ENCODE measurements at regions not wholly inside any gene's neighbourhood (a gene's known extent, or its start where the extent isn't known, plus 50 kb on each side); places are given as distances from the start of the nearest gene placed in this dataset.

DNA sequence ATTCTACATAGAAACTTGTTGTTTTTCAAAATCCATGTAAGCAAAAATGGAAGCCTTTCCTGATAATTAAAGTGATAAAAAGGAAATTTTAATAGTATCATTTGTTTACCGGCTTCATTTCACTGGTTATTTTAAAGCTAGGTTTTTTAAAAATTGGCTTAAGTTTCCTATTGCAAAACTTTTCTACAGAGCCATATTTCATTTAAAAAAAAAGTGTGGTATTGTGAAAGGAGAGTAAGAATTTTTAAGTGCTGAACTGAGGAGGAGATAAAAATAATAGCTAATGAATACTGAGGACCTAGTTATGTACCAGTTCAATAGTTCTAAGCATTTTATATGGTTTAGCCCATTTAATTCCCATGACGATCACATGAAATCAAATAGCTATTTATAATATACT, 172.2 kb upstream of the COL1A2 start:
- TF ChIP-seq CTCF (IDR thresholded peaks at IDR 0.05; ENCODE audit: control extremely low read depth in 1 of 3, insufficient read depth in 1 of 3, low read depth in 1 of 3, low read length in 3 of 3) (no peak), HDAC2 (IDR thresholded peaks at IDR 0.05; ENCODE audit: borderline replicate concordance in 1 of 2, low read depth in 2 of 2, low read length in 2 of 2) (no peak), EZH2 (IDR thresholded peaks at IDR 0.05; ENCODE audit: low read depth, low read length, severe bottlenecking) (no peak), TEAD4 (IDR thresholded peaks at IDR 0.05; ENCODE audit: low read depth, low read length) (no peak)

Data from H1 (cell line).